HG02938 (cell line): ENCODE measurements at regions not wholly inside any gene's neighbourhood (a gene's known extent, or its start where the extent isn't known, plus 50 kb on each side); places are given as distances from the start of the nearest gene placed in this dataset.
A peak's percentile ranks its signal among the peaks of the same experiment; 100 is the strongest.
"Not testable (repeated sequence)": the region's sequence is repeated elsewhere in the genome, so short reads cannot be mapped to it uniquely, and the experiment has no call there.

Experiments
- ATAC-seq: cut with Tn5 transposase; IDR thresholded peaks from one replicate; pipeline ENCODE4 v1.9.1; 2021; ENCODE audit warnings: mild to moderate bottlenecking, moderate library complexity; ENCODE audit not compliant: unreplicated experiment

DNA sequence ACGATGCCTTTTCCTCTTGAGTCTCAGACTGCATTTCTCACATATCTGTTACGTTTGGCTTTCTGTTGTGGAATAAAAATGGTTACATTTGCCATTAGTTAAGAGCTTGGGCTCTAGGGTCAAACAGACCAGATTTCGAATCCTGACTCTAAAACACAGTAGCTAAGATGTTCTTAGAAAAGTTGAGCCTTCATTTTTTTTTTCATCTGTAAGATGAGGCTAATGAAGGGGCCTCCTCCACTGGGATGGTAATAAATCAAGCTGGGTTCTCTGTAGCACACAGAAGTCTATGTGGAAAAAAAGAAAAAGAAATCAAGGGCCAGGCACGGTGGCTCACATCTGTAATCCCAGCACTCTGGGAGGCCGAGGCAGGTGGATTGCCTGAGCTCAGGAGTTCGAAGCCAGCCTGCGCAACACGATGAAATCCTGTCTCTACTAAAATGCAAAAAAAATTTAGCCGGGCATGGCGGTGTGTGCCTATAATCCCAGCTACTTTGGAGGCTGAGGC is 49.9 kb upstream of the CAPRIN1 start:
- no peak for ATAC-seq

DNA sequence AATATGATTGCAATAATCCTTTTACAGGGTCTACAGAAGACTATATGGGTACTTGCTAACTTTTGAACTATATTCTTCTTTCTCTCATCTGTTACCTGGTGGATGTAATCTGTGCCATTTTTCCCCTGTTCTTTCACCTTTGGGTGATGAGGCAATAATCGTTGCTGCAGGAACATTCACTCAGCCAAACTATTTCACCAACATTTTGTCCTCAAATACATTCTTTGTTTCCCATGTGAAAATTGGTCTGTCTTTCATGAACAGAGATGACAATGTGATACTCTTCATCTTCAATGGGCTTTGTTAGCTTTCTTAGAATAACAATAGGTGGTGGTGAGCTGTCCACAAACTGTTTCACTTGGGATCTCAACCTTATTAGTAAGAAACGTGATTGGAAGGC is 52.1 kb upstream of the CAPRIN1 start:
- no peak for ATAC-seq

DNA sequence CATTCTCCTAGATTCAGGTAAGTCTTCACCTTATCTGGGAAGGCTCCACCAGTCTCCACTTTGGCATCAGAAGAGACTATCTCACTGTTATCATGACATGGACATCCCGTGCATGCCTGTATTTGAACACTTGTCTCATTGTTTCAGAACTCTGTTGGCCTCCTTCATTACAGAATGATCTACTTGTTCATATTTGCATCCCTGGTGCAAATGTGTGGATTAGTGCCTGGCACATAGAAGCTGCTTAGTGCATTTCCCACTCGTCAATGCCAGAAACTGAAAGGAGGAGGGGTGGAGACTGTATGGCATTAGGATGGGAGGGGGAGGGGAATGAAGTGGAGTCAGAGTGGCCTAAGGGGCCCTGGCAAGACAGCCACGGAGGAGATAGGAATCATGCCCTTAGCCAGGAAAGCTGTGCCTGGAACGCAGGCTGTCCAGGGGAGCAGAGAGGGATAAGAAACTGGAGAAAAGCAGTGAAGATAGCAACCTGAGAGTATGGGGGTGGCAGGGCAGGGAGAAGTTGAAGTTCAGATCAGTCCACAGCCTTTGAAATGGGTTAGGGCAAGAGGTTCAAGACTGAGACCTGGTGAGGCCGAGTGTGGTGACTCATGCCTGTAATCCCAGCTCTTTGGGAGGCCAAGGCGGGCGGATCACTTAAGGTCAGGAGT is 53.8 kb upstream of the CAPRIN1 start:
- no peak for ATAC-seq

- ATAC-seq, result peak; percentile 78
These were observed 54.8 kb upstream of the CAPRIN1 start for GRCh38 chr11:33996498-33997454.

- no peak for ATAC-seq
These were observed 56.6 kb upstream of the CAPRIN1 start for GRCh38 chr11:33994937-33995336.

DNA sequence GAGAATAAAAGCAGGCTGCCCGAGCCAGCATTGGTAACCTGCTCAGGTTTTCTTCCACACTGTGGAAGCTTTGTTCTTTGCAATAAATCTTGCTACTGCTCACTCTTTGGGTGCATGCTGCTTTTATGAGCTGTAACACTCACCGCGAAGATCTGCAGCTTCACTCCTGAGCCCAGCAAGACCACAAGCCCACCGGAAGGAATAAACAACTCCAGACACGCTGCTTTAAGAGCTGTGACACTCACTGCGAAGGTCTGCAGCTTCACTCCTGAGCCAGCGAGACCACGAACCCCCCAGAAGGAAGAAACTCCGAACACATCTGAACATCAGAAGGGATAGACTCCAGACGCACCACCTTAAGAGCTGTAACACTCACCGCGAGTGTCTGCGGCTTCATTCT is 60.4 kb upstream of the CAPRIN1 start:
- not testable (repeated sequence) for ATAC-seq

- not testable (repeated sequence) for ATAC-seq
These were observed 61.4 kb upstream of the CAPRIN1 start for GRCh38 chr11:33990131-33990530.

DNA sequence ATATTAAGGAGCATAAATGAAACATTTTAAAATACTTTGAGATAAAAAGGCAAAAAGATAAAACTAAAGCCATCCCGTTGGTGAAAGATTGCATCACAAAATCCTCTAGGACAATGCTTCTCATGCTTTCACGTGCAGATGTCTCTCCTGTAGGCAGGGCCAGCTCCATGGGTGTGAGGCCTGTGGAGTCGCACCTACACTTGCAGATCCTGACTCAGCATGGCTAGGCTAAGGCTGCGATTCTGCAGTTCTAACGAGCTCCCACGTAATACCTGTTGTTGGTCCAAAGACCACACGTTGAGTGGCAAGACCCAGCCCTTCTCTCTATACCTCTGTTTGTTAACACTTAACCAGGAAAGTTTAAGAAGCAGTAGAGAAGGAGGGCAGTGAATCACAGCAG is 62.1 kb upstream of the CAPRIN1 start:
- ATAC-seq, result no peak

- no peak for ATAC-seq
These were observed 62.8 kb upstream of the CAPRIN1 start for GRCh38 chr11:33988586-33989370.

GRCh38 chr11:33987975-33988580 is 63.5 kb upstream of the CAPRIN1 start:
- peak; percentile 49 for ATAC-seq

DNA sequence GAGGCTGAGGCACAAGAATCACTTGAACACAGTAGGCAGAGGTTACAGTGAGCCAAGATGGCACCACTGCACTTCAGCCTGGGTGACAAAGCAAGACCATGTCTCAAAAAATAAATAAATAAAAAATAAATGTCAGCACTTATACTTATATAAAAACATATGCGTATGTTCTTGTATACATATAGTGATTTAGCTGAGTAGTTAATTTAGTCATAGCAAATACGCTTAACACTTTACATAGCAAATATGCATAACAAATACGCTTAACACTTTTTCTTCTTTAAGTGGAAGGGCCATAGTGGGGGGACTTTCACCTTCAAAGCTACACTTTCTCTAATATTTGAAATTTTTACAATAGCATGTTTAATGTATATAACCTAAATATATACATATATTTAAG is 64.0 kb upstream of the CAPRIN1 start:
- no peak for ATAC-seq

- ATAC-seq, result not testable (repeated sequence)
These were observed 64.7 kb upstream of the CAPRIN1 start for GRCh38 chr11:33986597-33987501.

DNA sequence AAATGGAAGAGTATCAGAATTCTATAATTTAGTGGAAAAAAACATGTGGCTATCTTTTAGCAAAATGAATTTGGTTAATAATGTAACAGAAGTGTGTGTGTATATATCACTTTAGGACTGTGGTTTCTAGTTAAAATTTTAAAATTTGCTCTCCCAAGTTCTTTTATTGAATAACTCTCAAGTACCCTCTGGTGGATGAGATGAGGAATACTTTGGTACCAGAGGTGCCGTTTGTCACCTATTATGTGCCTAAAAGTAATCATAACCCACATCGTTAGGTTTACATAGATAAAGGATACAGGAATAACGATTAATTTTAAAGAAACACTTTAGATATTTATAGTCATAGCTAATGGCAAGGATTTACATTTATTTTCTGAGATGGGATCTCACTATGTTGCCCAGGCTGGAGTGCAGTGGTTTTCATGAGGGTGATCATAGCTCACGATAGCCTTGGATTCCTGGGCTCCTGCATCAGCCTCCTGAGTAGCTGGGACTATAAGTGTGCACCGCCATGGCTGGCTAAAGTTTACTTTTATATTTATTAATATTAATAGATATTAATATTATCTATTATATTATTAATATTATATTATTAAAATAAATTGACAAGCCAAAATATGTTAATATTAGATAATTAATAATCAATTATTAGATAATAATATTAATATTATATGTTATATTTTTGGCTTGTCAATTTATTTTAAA is 66.7 kb upstream of the CAPRIN1 start:
- ATAC-seq, result no peak

DNA sequence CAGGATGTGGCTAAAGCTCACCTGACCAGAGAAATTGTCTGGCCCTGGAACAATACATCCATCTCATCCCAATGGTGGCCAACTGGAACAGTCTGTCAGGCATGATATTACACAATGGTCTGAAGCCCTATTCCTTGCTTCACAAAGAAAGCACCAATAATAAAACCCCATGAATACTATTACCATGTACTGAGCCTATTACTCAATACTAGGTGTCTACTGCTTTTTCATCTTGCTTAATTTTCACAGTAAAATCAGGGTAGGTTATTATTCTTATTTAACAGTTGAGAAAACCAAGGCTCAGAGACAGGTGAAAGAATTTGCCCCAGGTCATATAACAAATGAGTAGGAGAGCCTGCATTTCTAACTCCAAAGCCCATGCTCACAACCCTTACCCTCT is 68.9 kb upstream of the CAPRIN1 start:
- ATAC-seq, result no peak

DNA sequence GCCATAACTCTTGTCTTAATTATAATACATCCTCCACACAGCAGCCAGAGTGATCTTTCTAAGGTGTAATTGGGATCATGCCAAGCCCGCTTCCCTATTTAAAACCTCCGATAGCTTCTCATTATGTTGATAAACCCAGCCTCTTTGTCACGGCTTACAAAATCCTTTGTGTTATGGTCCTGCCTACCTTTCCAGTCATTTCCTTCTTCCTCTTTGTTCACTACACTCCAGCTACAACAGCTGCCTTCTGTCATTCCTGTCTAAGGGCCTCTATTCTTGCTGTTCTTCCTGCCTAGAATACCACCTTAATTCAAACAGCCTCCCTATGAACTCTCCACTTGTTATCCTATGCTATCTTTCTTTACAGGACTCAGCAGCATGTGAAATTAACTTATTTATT is 70.6 kb upstream of the CAPRIN1 start:
- ATAC-seq, result no peak

- ATAC-seq, result no peak
These were observed 73.2 kb upstream of the CAPRIN1 start for GRCh38 chr11:33978376-33978775.

DNA sequence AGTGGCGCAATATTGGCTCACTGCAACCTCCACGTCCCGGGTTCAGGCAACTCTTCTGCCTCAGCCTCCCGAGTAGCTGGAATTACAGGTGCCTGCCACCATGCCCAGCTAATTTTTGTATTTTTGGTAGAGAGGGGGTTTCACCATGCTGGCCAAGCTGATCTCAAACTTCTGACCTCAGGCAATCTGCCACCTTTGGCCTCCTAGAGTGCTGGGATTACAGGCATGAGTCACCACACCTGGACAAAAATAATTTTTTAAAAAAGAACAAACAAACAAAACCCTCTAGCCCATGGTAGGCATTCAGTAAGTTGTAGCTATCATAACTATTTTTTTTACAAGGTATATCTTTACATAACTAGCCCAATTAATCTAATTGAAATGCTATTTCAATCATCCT is 73.9 kb upstream of the CAPRIN1 start:
- ATAC-seq, result no peak

- ATAC-seq, result no peak
These were observed 74.9 kb upstream of the CAPRIN1 start for GRCh38 chr11:33976495-33977199.
